Panc1 (cell line): ENCODE measurements at regions not wholly inside any gene's neighbourhood (a gene's known extent, or its start where the extent isn't known, plus 50 kb on each side); places are given as distances from the start of the nearest gene placed in this dataset.

Experiments
- POLR2AphosphoS5 ChIP-seq: IDR thresholded peaks from 2 replicates; pipeline ENCODE4 v1.6.1; 2012; ENCODE audit warnings: mild to moderate bottlenecking, low read depth, low read length, moderate library complexity
- TF ChIP-seq, protein P1 (sequence below): fragments of 450-650 bp; IDR thresholded peaks from 2 replicates; pipeline ENCODE4 v1.5.1; 2017; ENCODE audit warnings: mild to moderate bottlenecking

- TF ChIP-seq, protein P1, sequence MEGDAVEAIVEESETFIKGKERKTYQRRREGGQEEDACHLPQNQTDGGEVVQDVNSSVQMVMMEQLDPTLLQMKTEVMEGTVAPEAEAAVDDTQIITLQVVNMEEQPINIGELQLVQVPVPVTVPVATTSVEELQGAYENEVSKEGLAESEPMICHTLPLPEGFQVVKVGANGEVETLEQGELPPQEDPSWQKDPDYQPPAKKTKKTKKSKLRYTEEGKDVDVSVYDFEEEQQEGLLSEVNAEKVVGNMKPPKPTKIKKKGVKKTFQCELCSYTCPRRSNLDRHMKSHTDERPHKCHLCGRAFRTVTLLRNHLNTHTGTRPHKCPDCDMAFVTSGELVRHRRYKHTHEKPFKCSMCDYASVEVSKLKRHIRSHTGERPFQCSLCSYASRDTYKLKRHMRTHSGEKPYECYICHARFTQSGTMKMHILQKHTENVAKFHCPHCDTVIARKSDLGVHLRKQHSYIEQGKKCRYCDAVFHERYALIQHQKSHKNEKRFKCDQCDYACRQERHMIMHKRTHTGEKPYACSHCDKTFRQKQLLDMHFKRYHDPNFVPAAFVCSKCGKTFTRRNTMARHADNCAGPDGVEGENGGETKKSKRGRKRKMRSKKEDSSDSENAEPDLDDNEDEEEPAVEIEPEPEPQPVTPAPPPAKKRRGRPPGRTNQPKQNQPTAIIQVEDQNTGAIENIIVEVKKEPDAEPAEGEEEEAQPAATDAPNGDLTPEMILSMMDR = no peak
- no peak for TF ChIP-seq POLR2AphosphoS5
Observed at GRCh38 chr7:25952261-25953057, 199.5 kb upstream of the NFE2L3 start.
